ENCODE measurements at regions not wholly inside any gene's neighbourhood (a gene's known extent, or its start where the extent isn't known, plus 50 kb on each side); places are given as distances from the start of the nearest gene placed in this dataset.

DNA sequence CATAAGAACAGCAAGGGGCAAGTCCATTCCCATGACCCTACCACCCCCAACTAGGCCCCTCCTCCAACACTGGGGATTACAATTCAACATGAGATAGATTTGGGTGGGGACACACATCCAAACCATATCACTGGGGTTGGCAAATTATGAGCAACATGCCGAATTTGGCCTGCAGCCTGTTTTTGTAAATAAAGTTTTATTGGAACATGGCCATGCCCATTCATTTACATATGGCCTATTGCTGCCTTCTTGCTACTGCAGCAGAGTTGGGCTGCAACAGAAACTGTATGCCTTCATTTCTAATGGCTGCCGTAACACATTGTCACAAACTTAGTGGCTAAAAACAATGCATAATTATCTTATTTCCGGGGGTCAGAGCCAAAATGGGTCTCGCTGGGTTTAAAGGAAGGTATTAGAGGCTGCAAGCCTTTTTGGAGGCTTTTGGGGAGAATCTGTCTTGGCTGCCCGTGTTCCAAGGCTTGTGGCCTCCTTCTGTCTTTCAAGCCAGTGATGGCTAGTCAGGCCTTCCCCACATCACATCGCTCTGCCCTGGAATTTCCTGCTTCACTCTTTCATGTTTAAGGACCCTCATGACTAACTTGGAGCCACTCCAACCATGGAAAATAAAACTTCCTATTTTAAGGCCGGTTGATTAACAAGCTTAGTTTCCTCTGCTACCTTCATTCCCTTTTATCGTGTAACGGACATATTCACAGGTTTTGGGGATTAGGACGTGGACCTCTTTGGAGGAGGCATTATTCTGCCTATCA is 428.5 kb upstream of the PROK2 start:
- intact Hi-C loops (cut with DNase I): no loop called here
- no peak for DNase-seq (ENCODE audit: extremely low spot score in 2 of 2)
- TF ChIP-seq, protein P1, sequence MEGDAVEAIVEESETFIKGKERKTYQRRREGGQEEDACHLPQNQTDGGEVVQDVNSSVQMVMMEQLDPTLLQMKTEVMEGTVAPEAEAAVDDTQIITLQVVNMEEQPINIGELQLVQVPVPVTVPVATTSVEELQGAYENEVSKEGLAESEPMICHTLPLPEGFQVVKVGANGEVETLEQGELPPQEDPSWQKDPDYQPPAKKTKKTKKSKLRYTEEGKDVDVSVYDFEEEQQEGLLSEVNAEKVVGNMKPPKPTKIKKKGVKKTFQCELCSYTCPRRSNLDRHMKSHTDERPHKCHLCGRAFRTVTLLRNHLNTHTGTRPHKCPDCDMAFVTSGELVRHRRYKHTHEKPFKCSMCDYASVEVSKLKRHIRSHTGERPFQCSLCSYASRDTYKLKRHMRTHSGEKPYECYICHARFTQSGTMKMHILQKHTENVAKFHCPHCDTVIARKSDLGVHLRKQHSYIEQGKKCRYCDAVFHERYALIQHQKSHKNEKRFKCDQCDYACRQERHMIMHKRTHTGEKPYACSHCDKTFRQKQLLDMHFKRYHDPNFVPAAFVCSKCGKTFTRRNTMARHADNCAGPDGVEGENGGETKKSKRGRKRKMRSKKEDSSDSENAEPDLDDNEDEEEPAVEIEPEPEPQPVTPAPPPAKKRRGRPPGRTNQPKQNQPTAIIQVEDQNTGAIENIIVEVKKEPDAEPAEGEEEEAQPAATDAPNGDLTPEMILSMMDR (IDR thresholded peaks at IDR 0.05): no peak
- TF ChIP-seq POLR2AphosphoS5 (IDR thresholded peaks at IDR 0.05; ENCODE audit: insufficient read depth in 1 of 2, low read depth in 1 of 2) (no peak), POLR2A (IDR thresholded peaks at IDR 0.05) (no peak)

DNA sequence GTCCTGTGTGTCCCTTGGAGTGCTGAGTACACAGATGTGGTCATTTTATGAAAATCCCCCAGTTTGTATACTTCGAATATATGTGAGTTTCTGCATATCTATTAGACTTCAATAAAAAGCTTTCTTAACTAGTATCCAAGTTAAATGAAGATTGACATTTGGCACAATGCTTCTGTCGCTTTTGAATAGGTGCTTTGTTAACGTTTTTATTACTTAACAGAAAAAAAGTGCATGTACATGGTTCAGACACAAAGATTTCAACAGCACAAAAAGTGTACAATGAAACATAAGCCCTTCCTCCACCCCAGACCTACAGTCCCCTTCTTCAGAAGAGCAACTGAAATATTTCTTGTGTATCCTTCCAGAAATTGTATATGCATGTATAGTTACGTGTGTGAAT is 427.4 kb upstream of the PROK2 start:
- Histone ChIP-seq H3K27me3 (no peaks in the 10 kb centered on the region), H3K9me3 (no peaks in the 10 kb centered on the region), H3K36me3 (no peaks in the 10 kb centered on the region), H3K27ac (no peak overlapping the region), H3K4me3 (no peak overlapping the region), H3K4me1 (no peaks in the 10 kb centered on the region)
- no peak for DNase-seq (ENCODE audit: extremely low spot score in 2 of 2)
- no peak for TF ChIP-seq POLR2AphosphoS5 (IDR thresholded peaks at IDR 0.05; ENCODE audit: insufficient read depth in 1 of 2, low read depth in 1 of 2)
- no peak for TF ChIP-seq POLR2A (IDR thresholded peaks at IDR 0.05)
- TF ChIP-seq, protein P1 (IDR thresholded peaks at IDR 0.05): no peak
- intact Hi-C loops (cut with DNase I): no loop called here

More for the DNA sequence above, 428.5 kb upstream of the PROK2 start:
- H3K4me3 ChIP-seq: no peak overlapping the region
- H3K27ac ChIP-seq: no peak overlapping the region
- H3K4me1 ChIP-seq: no peaks in the 10 kb centered on the region
- H3K9me3 ChIP-seq: no peaks in the 10 kb centered on the region
- H3K36me3 ChIP-seq: no peaks in the 10 kb centered on the region
- H3K27me3 ChIP-seq: no peaks in the 10 kb centered on the region

DNA sequence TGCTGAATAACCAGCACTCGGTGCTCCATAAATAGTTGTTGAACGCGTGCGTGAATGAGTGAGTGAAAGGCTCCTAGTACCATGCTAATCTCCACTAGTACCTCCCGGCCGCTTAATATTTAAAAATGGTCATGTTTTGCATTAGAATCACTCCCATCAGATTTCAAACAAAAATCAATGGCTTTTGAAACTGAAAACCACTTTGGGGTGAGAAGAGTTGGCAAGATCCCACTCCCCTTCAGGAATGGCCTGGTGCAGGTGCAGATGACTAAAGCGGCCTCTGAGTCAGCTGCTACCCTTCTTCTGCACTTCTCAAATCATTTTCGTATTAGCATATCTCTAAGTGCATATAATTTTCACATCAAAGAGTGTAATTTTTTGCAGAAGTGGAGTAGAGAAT is 425.3 kb upstream of the PROK2 start:
- H3K4me1 ChIP-seq: no peaks in the 10 kb centered on the region
- no peaks in the 10 kb centered on the region for H3K27me3 ChIP-seq
- no peak overlapping the region for H3K4me3 ChIP-seq
- no peak overlapping the region for H3K27ac ChIP-seq
- intact Hi-C loops (cut with DNase I): no loop called here
- no peak for TF ChIP-seq POLR2AphosphoS5 (IDR thresholded peaks at IDR 0.05; ENCODE audit: insufficient read depth in 1 of 2, low read depth in 1 of 2)
- TF ChIP-seq POLR2A (IDR thresholded peaks at IDR 0.05): no peak
- TF ChIP-seq, protein P1 (IDR thresholded peaks at IDR 0.05): no peak
- no peaks in the 10 kb centered on the region for H3K36me3 ChIP-seq
- no peak for DNase-seq (ENCODE audit: extremely low spot score in 2 of 2)
- H3K9me3 ChIP-seq: no peaks in the 10 kb centered on the region

DNA sequence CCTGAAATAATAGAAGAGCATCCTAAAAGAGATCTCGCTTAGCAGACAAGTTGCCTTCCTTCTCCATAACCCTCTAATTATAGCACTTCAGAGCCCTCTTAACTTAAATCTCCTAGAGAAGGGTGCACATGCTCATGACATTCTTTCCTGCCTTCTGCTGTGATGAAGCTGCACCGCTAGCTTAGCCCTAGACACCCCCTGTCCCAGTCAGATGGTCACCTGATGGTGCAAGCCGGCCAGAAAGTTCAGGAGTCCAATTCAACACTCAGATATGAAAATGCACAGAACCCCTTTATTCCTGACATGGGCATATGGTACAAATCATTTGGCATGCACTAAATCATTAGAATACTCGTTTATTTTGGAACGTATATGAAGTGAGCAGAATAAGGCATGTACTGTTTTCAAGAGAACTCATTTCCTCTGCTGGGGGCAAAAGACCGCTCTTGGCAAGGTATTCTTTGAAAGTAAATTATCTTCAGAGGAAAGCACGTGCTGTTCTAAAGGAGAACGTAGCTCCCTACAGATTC is 420.4 kb upstream of the PROK2 start:
- Histone ChIP-seq H3K27me3 (no peaks in the 10 kb centered on the region), H3K4me3 (no peak overlapping the region), H3K9me3 (no peaks in the 10 kb centered on the region), H3K4me1 (no peaks in the 10 kb centered on the region), H3K27ac (no peak overlapping the region), H3K36me3 (no peaks in the 10 kb centered on the region)
- TF ChIP-seq, protein P1 (IDR thresholded peaks at IDR 0.05): no peak
- TF ChIP-seq POLR2AphosphoS5 (IDR thresholded peaks at IDR 0.05; ENCODE audit: insufficient read depth in 1 of 2, low read depth in 1 of 2) (no peak), POLR2A (IDR thresholded peaks at IDR 0.05) (no peak)
- DNase-seq (ENCODE audit: extremely low spot score in 2 of 2): no peak
- intact Hi-C loops (cut with DNase I): no loop called here

DNA sequence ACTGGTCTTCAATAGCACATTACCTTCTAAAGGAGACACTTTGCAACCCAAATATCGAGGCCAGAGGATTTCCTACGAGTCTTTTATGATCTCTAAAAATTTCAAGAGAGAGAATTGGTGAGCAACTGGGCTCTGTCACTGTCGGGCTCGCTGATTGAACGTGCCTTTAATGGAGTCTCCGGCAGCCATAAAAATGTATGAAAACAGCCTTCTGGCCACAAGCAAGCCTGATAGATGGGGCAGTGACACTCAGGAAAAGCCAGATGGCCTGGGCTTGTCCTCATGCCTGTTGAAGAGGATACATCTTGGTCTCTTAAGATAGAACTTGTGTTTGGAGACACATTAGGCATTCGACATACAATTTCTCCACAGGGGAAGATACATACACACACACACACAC is 419.5 kb upstream of the PROK2 start:
- no peaks in the 10 kb centered on the region for H3K27me3 ChIP-seq
- no peaks in the 10 kb centered on the region for H3K9me3 ChIP-seq
- H3K27ac ChIP-seq: no peak overlapping the region
- no peaks in the 10 kb centered on the region for H3K36me3 ChIP-seq
- intact Hi-C loops (cut with DNase I): no loop called here
- no peak overlapping the region for H3K4me3 ChIP-seq
- TF ChIP-seq POLR2AphosphoS5 (IDR thresholded peaks at IDR 0.05; ENCODE audit: insufficient read depth in 1 of 2, low read depth in 1 of 2): no peak
- TF ChIP-seq POLR2A (IDR thresholded peaks at IDR 0.05): no peak
- TF ChIP-seq, protein P1 (IDR thresholded peaks at IDR 0.05): no peak
- DNase-seq (ENCODE audit: extremely low spot score in 2 of 2): no peak
- H3K4me1 ChIP-seq: no peaks in the 10 kb centered on the region

Measured in vagina (tissue), 2 donors.